Duodenal mucosa (tissue), 2 donors: ENCODE measurements at regions not wholly inside any gene's neighbourhood (a gene's known extent, or its start where the extent isn't known, plus 50 kb on each side); places are given as distances from the start of the nearest gene placed in this dataset.

ENCODE experiments used
- H3K27ac ChIP-seq: one replicate; pipeline ENCODE4 v1.7.0; 2013; ENCODE audit warnings: low read depth, low read length
- H3K27me3 ChIP-seq, 2 donors: one replicate each; pipeline ENCODE4 v1.7.0; 2013; ENCODE audit warnings: low read length in 2 of 2, control low read depth in 1 of 2; ENCODE audit not compliant: insufficient read depth in 2 of 2, control insufficient read depth in 1 of 2
- H3K36me3 ChIP-seq, 2 donors: one replicate each; pipeline ENCODE4 v1.7.0; 2013; ENCODE audit warnings: low read length in 2 of 2, control low read depth in 1 of 2; ENCODE audit not compliant: insufficient read depth in 2 of 2, control insufficient read depth in 1 of 2
- H3K4me1 ChIP-seq, 2 donors: one replicate each; pipeline ENCODE4 v1.7.0; 2013; ENCODE audit warnings: low read length in 2 of 2, control low read depth in 1 of 2; ENCODE audit not compliant: insufficient read depth in 2 of 2, control insufficient read depth in 1 of 2
- H3K4me3 ChIP-seq, 2 donors: one replicate each; pipeline ENCODE4 v1.7.0; 2013; ENCODE audit warnings: low read length in 2 of 2, low read depth in 1 of 2
- H3K9ac ChIP-seq, 2 donors: one replicate each; pipeline ENCODE4 v1.7.0; 2013; ENCODE audit warnings: low read length in 2 of 2, low read depth in 1 of 2
- H3K9me3 ChIP-seq, 2 donors: one replicate each; pipeline ENCODE4 v1.7.0; 2013; ENCODE audit warnings: low read length in 2 of 2, control low read depth in 1 of 2; ENCODE audit not compliant: control insufficient read depth in 1 of 2

DNA sequence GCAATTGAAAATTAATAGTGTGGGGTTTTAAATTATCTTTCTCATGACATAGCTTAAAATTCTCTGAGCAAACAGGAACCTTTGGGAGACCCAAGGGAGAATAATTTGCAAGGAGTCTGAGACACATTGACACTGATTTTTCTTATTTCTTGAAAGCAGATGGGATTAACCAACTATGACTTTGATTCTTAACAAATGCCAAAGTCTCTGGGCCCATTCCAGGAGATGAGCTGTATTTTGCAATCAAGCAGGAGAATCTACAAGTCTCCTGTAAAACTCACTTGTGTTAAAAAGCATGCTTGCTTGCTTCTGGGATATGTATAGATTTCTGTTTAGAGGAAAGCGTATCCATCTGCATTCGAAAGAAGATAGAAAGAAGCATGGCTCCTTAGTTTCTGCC lies 71.3 kb upstream of the STT3B start:
- Histone ChIP-seq H3K9ac (no peak overlapping the region), H3K4me1 (peaks cover 13 to 19% of the 10 kb centered on the region in 2 donors), H3K36me3 (no peaks in the 10 kb centered on the region), H3K27me3 (no peaks in the 10 kb centered on the region), H3K4me3 (no peak overlapping the region), H3K9me3 (no peaks in the 10 kb centered on the region), H3K27ac (no peak overlapping the region)

GRCh38 chr3:31462050-31462569 lies 70.6 kb upstream of the STT3B start:
- peaks cover 13 to 19% of the 10 kb centered on the region in 2 donors for H3K4me1 ChIP-seq
- peak overlapping the region in 1 of 2 donors; percentile 25 for H3K4me3 ChIP-seq
- H3K36me3 ChIP-seq: no peaks in the 10 kb centered on the region
- H3K27me3 ChIP-seq: no peaks in the 10 kb centered on the region
- no peak overlapping the region for H3K27ac ChIP-seq
- no peak overlapping the region for H3K9ac ChIP-seq
- no peaks in the 10 kb centered on the region for H3K9me3 ChIP-seq

DNA sequence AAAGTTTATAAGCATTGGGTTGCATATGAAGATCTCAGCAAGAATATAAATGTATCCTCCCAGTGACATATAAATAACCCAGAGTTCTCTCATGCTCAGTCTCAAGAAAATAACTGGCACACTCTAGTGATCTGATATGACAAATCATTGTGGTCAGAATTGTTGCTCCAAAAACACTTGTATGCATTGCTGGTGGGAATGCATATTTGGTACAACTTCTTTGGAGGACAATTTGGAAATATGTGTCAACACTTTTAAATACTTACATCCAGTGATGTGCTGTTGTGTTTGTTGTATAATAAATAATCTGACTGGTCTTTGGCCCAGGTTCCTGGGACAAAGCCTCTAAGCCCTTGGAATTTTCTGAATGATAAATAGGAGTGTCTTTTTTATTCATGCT lies 66.7 kb upstream of the STT3B start:
- no peak overlapping the region for H3K27ac ChIP-seq
- peaks cover 13 to 19% of the 10 kb centered on the region in 2 donors for H3K4me1 ChIP-seq
- no peaks in the 10 kb centered on the region for H3K36me3 ChIP-seq
- no peaks in the 10 kb centered on the region for H3K27me3 ChIP-seq
- no peak overlapping the region for H3K4me3 ChIP-seq
- no peaks in the 10 kb centered on the region for H3K9me3 ChIP-seq
- H3K9ac ChIP-seq: no peak overlapping the region

- Histone ChIP-seq H3K4me1 (peaks cover 9 to 16% of the 10 kb centered on the region in 2 donors), H3K36me3 (no peaks in the 10 kb centered on the region), H3K9me3 (no peaks in the 10 kb centered on the region), H3K9ac (no peak overlapping the region), H3K4me3 (no peak overlapping the region), H3K27me3 (no peaks in the 10 kb centered on the region), H3K27ac (no peak overlapping the region)
These were observed 65.9 kb upstream of the STT3B start for GRCh38 chr3:31466866-31467265.

DNA sequence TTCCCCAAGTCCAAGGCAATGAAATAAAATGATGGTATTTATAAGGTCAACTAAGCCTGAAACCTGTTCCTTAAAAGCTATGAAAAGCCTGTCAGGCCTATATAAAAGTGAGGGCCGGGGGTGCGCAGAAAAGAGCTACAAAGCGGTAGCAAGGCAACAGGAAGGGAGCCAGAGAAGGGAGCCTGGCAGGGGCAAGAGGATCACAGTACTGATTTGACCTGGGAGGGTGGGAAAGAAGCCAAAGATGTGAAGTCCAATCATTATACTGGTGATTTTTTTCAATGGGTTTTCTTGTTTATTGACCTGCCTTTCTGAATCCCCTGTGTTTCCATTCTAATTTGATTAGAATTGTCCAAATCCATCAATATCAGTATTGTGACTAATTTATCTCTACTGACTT lies 64.3 kb upstream of the STT3B start:
- Histone ChIP-seq H3K4me1 (peaks cover 0 to under 1% of the 10 kb centered on the region in 2 donors), H3K9me3 (no peaks in the 10 kb centered on the region), H3K27ac (no peak overlapping the region), H3K27me3 (no peaks in the 10 kb centered on the region), H3K9ac (no peak overlapping the region), H3K36me3 (no peaks in the 10 kb centered on the region), H3K4me3 (no peak overlapping the region)

DNA sequence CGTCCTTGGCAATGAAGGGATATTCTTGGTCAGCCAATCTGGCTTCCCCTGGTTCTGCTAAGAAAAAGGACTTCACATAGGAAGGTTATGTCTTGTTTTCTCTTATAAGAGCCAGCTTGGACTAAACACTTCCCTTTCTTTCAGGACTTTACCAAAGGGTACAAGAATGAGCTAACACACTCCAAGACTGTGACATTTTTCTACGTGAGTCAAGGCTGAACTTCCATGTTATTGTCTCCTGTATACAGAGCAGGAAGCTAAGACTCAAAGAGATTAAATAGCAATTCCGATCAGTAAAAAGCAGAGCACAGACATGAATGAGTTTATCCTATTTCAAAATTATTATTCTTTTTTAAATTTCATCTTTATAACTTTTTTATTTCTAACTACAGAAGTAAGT lies 63.3 kb upstream of the STT3B start:
- Histone ChIP-seq H3K9me3 (no peaks in the 10 kb centered on the region), H3K27me3 (no peaks in the 10 kb centered on the region), H3K4me3 (no peak overlapping the region), H3K9ac (no peak overlapping the region), H3K27ac (no peak overlapping the region), H3K36me3 (no peaks in the 10 kb centered on the region), H3K4me1 (no peaks in the 10 kb centered on the region)

DNA sequence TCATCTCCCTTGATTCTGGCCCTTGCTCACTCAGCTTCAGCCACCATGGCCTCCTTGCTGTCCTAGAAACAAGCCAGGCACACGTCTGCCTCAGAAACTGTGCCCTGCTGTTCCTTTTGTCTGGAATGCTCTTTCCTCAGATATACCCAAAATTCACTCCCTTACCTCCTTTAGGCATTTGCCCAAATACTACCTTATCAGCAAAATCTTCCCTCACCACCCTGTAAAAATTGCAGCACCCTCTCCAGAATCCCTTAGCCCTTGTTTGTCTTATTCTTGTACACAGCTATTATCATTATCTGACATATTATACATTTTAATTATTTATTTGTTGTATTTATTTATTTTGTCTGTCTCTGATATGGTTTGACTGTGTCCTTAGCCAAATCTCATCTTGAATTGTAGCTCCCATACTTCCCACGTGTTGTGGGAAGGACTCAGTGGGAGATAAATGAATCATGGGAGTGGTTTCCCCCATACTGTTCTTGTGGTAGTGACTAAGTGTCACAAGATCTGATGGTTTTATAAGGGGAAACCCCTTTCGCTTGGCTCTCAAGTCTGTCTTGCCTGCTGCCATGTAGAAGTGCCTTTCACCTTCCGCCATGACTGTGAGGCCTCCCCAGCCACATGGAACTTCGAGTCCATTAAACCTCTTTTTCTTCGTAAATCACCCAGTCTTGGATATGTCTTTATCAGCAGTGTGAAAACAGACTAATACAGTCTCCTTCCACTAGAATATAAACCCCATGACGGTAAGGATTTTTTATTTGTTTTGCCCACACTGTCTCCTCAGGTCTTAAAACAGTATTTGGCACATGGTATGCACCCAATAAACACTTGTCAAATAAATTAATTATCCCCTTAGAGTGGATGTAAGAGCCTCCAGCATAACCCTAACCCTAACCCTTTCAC lies 60.0 kb upstream of the STT3B start:
- Histone ChIP-seq H3K9me3 (no peaks in the 10 kb centered on the region), H3K4me1 (no peaks in the 10 kb centered on the region), H3K27me3 (no peaks in the 10 kb centered on the region), H3K4me3 (no peak overlapping the region), H3K9ac (no peak overlapping the region), H3K36me3 (no peaks in the 10 kb centered on the region), H3K27ac (no peak overlapping the region)

- H3K4me3 ChIP-seq: no peak overlapping the region
- no peak overlapping the region for H3K9ac ChIP-seq
- no peak overlapping the region for H3K27ac ChIP-seq
- H3K4me1 ChIP-seq: no peaks in the 10 kb centered on the region
- H3K27me3 ChIP-seq: no peaks in the 10 kb centered on the region
- no peaks in the 10 kb centered on the region for H3K9me3 ChIP-seq
- no peaks in the 10 kb centered on the region for H3K36me3 ChIP-seq
These were observed 56.5 kb upstream of the STT3B start for GRCh38 chr3:31476209-31476608.

GRCh38 chr3:31479431-31479830 lies 53.3 kb upstream of the STT3B start:
- no peaks in the 10 kb centered on the region for H3K27me3 ChIP-seq
- no peak overlapping the region for H3K4me3 ChIP-seq
- no peaks in the 10 kb centered on the region for H3K9me3 ChIP-seq
- no peak overlapping the region for H3K9ac ChIP-seq
- no peaks in the 10 kb centered on the region for H3K36me3 ChIP-seq
- no peaks in the 10 kb centered on the region for H3K4me1 ChIP-seq
- no peak overlapping the region for H3K27ac ChIP-seq

DNA sequence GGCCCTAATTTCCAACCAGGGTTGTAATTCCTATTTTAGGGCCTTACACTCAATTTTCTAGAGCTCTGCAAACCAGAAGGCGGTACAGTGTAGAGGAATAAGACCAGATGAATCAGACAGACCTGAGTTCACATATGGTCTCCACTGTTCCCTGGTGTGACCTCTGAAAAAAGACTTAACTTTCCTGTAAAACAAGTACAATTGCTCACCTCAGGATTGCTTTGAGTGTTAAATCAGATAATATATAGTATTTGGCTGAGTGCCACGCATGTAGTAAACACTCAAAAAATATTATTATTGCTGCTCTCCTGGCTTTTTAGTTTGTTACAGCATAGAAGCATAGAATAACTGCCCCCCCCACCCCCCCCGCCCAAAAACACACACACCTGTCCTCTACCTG lies 51.0 kb upstream of the STT3B start:
- Histone ChIP-seq H3K27me3 (no peaks in the 10 kb centered on the region), H3K4me1 (no peaks in the 10 kb centered on the region), H3K27ac (no peak overlapping the region), H3K9ac (no peak overlapping the region), H3K4me3 (no peak overlapping the region), H3K36me3 (no peaks in the 10 kb centered on the region), H3K9me3 (no peaks in the 10 kb centered on the region)
